PC-3 (cell line): ENCODE measurements at regions not wholly inside any gene's neighbourhood (a gene's known extent, or its start where the extent isn't known, plus 50 kb on each side); places are given as distances from the start of the nearest gene placed in this dataset.

Experiments
- CTCF ChIP-seq: fragments of 300-600 bp; sonication (generic); conservative IDR thresholded peaks from 2 replicates; pipeline ENCODE4 v1.5.1; 2017; ENCODE audit warnings: antibody characterized with exemption, low read depth, mild to moderate bottlenecking, low read length
- EZH2 ChIP-seq: fragments of 300-600 bp; sonication (generic); IDR thresholded peaks from one replicate; pipeline ENCODE4 v1.6.1; 2017; ENCODE audit warnings: antibody characterized with exemption, mild to moderate bottlenecking, low read length; ENCODE audit not compliant: unreplicated experiment
- EZH2phosphoT487 ChIP-seq: fragments of 300-600 bp; sonication (generic); IDR thresholded peaks from 2 replicates; pipeline ENCODE4 v1.6.1; 2018; ENCODE audit warnings: mild to moderate bottlenecking, antibody characterized with exemption, low read length, borderline replicate concordance

- TF ChIP-seq CTCF (no peak), EZH2phosphoT487 (no peak), EZH2 (no peak)
Observed at GRCh38 chr6:139533171-139533570, 158.7 kb upstream of the CITED2 start.
